ES-I3 (cell line): ENCODE measurements at regions not wholly inside any gene's neighbourhood (a gene's known extent, or its start where the extent isn't known, plus 50 kb on each side); places are given as distances from the start of the nearest gene placed in this dataset.

Experiments used
- H3K36me3 ChIP-seq: 2 replicates; pipeline ENCODE4 v1.6.1; 2013; ENCODE audit warnings: mild to moderate bottlenecking, low read length, control low read depth, moderate library complexity; ENCODE audit not compliant: insufficient read depth
- H3K4me1 ChIP-seq: 2 replicates; pipeline ENCODE4 v1.6.1; 2013; ENCODE audit warnings: mild to moderate bottlenecking, control low read depth, low read length; ENCODE audit not compliant: insufficient read depth
- H3K9ac ChIP-seq: 2 replicates; pipeline ENCODE4 v1.6.1; 2013; ENCODE audit warnings: low read depth, mild to moderate bottlenecking, low read length, moderate library complexity
- H3K9me3 ChIP-seq: 2 replicates; pipeline ENCODE4 v1.6.1; 2013; ENCODE audit warnings: mild to moderate bottlenecking, low read length, moderate library complexity; ENCODE audit not compliant: control insufficient read depth, insufficient read depth

- H3K4me1 ChIP-seq, result no peaks in the 10 kb centered on the region
Measured at GRCh38 chr12:114483996-114484395, 78.1 kb upstream of the TBX5 start.

GRCh38 chr12:114481200-114481535 lies 75.2 kb upstream of the TBX5 start:
- no peaks in the 10 kb centered on the region for H3K4me1 ChIP-seq
- no peaks in the 10 kb centered on the region for H3K9me3 ChIP-seq
- H3K36me3 ChIP-seq, result no peaks in the 10 kb centered on the region
- H3K9ac ChIP-seq, result no peak overlapping the region

More at GRCh38 chr12:114483996-114484395, 78.1 kb upstream of the TBX5 start:
- Histone ChIP-seq H3K36me3 (no peaks in the 10 kb centered on the region), H3K9ac (no peak overlapping the region), H3K9me3 (no peaks in the 10 kb centered on the region)

GRCh38 chr12:114480337-114481199 lies 74.6 kb upstream of the TBX5 start:
- Histone ChIP-seq H3K9ac (peak overlapping the region; percentile 49; the same call in 1 of the 2 replicates), H3K9me3 (no peaks in the 10 kb centered on the region), H3K4me1 (no peaks in the 10 kb centered on the region), H3K36me3 (no peaks in the 10 kb centered on the region)

GRCh38 chr12:114479831-114480230 lies 73.9 kb upstream of the TBX5 start:
- no peaks in the 10 kb centered on the region for H3K9me3 ChIP-seq
- no peaks in the 10 kb centered on the region for H3K4me1 ChIP-seq
- no peaks in the 10 kb centered on the region for H3K36me3 ChIP-seq
- peak overlapping the region; percentile 49; the same call in 1 of the 2 replicates for H3K9ac ChIP-seq

- Histone ChIP-seq H3K4me1 (no peaks in the 10 kb centered on the region), H3K36me3 (no peaks in the 10 kb centered on the region), H3K9me3 (no peaks in the 10 kb centered on the region), H3K9ac (no peak overlapping the region)
Measured at GRCh38 chr12:114478865-114479264, 72.9 kb upstream of the TBX5 start.

GRCh38 chr12:114477989-114478395 lies 72.0 kb upstream of the TBX5 start:
- Histone ChIP-seq H3K9ac (no peak overlapping the region), H3K9me3 (no peaks in the 10 kb centered on the region), H3K36me3 (no peaks in the 10 kb centered on the region), H3K4me1 (no peaks in the 10 kb centered on the region)

- Histone ChIP-seq H3K4me1 (no peaks in the 10 kb centered on the region), H3K9me3 (no peaks in the 10 kb centered on the region), H3K9ac (no peak overlapping the region), H3K36me3 (no peaks in the 10 kb centered on the region)
Measured at GRCh38 chr12:114476159-114476558, 70.2 kb upstream of the TBX5 start.

GRCh38 chr12:114473717-114474116 lies 67.8 kb upstream of the TBX5 start:
- Histone ChIP-seq H3K9me3 (no peaks in the 10 kb centered on the region), H3K36me3 (no peaks in the 10 kb centered on the region), H3K9ac (no peak overlapping the region), H3K4me1 (no peaks in the 10 kb centered on the region)

GRCh38 chr12:114473018-114473417 lies 67.1 kb upstream of the TBX5 start:
- no peaks in the 10 kb centered on the region for H3K4me1 ChIP-seq
- H3K9ac ChIP-seq, result no peak overlapping the region
- no peaks in the 10 kb centered on the region for H3K36me3 ChIP-seq
- H3K9me3 ChIP-seq, result no peaks in the 10 kb centered on the region

- H3K36me3 ChIP-seq, result no peaks in the 10 kb centered on the region
- H3K4me1 ChIP-seq, result no peaks in the 10 kb centered on the region
- H3K9me3 ChIP-seq, result no peaks in the 10 kb centered on the region
- no peak overlapping the region for H3K9ac ChIP-seq
Measured at GRCh38 chr12:114457620-114458019, 51.7 kb upstream of the TBX5 start.
